ENCODE measurements at regions not wholly inside any gene's neighbourhood (a gene's known extent, or its start where the extent isn't known, plus 50 kb on each side); places are given as distances from the start of the nearest gene placed in this dataset.

GRCh38 chr19:27738569-27739193 is 1474.3 kb downstream of the UQCRFS1 start:
- Histone ChIP-seq H3K36me3 (no peaks in the 10 kb centered on the region), H3K27ac (no peak overlapping the region), H3K9me3 (peaks cover 0 to 3% of the 10 kb centered on the region in 2 donors), H3K4me3 (no peak overlapping the region), H3K4me1 (ENCODE audit: insufficient read depth) (no peaks in the 10 kb centered on the region), H3K27me3 (no peaks in the 10 kb centered on the region)
- TF ChIP-seq POLR2A (IDR thresholded peaks at IDR 0.05) (no peak), EP300 (IDR thresholded peaks at IDR 0.05) (no peak), CTCF (IDR thresholded peaks at IDR 0.05) (no peak)
- WGBS, 3 donors = 85 to 92% (median 85%) methylated on average over 7 of the region's 7 CpGs
- intact Hi-C loops (cut with DNase I) = no loop called here
- no peak for DNase-seq

- peaks cover 0 to 3% of the 10 kb centered on the region in 2 donors for H3K9me3 ChIP-seq
- no peak overlapping the region for H3K4me3 ChIP-seq
- TF ChIP-seq EP300 (IDR thresholded peaks at IDR 0.05) (no peak), CTCF (IDR thresholded peaks at IDR 0.05) (no peak), POLR2A (IDR thresholded peaks at IDR 0.05) (no peak)
- no peaks in the 10 kb centered on the region for H3K4me1 ChIP-seq (ENCODE audit: insufficient read depth)
- no peaks in the 10 kb centered on the region for H3K27me3 ChIP-seq
- no peak for DNase-seq
- intact Hi-C loops (cut with DNase I) = no loop called here
- 94 to 100% (median 96%) methylated on average over 4 of the region's 4 CpGs for WGBS, 3 donors
- H3K36me3 ChIP-seq = no peaks in the 10 kb centered on the region
- no peak overlapping the region for H3K27ac ChIP-seq
Observed at GRCh38 chr19:27736225-27736624, 1476.7 kb downstream of the UQCRFS1 start.

GRCh38 chr19:27735314-27735713 is 1477.6 kb downstream of the UQCRFS1 start:
- no peaks in the 10 kb centered on the region for H3K36me3 ChIP-seq
- no peaks in the 10 kb centered on the region for H3K4me1 ChIP-seq (ENCODE audit: insufficient read depth)
- H3K4me3 ChIP-seq = no peak overlapping the region
- DNase-seq = no peak
- H3K27ac ChIP-seq = no peak overlapping the region
- H3K27me3 ChIP-seq = no peaks in the 10 kb centered on the region
- TF ChIP-seq POLR2A (IDR thresholded peaks at IDR 0.05) (no peak), EP300 (IDR thresholded peaks at IDR 0.05) (no peak), CTCF (IDR thresholded peaks at IDR 0.05) (no peak)
- intact Hi-C loops (cut with DNase I) = no loop called here
- 92 to 98% (median 97%) methylated on average over 5 of the region's 5 CpGs for WGBS, 3 donors
- peaks cover 0 to 7% of the 10 kb centered on the region in 2 donors for H3K9me3 ChIP-seq

- Histone ChIP-seq H3K36me3 (no peaks in the 10 kb centered on the region), H3K27ac (no peak overlapping the region), H3K27me3 (no peaks in the 10 kb centered on the region), H3K4me1 (ENCODE audit: insufficient read depth) (no peaks in the 10 kb centered on the region), H3K9me3 (peaks cover 0 to 7% of the 10 kb centered on the region in 2 donors), H3K4me3 (no peak overlapping the region)
- TF ChIP-seq CTCF (IDR thresholded peaks at IDR 0.05) (no peak), EP300 (IDR thresholded peaks at IDR 0.05) (no peak), POLR2A (IDR thresholded peaks at IDR 0.05) (no peak)
- WGBS, 3 donors = 85 to 96% (median 88%) methylated on average over 5 of the region's 5 CpGs
- DNase-seq = no peak
- intact Hi-C loops (cut with DNase I) = no loop called here
Observed at GRCh38 chr19:27734496-27735220, 1478.3 kb downstream of the UQCRFS1 start.
